ENCODE measurements at regions not wholly inside any gene's neighbourhood (a gene's known extent, or its start where the extent isn't known, plus 50 kb on each side); places are given as distances from the start of the nearest gene placed in this dataset.

DNA sequence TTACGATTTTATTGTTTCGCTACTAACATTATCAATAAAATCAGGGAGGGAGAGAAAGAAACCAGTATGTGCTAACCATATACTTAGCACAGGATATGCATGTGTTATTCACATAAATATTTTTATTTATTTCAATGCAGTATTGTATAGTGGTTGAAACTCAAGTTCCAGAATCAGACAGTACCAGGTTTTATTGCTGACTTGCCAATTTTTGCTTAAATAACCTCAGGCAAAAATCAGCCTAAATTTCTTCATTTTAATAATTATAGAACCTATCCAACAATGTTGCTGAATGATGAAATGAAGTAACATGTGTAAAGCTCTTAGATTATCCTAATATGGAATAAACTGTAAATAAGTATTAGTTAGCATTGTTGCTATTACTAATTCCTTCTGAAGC, 61.4 kb upstream of the LRRC7 start:
- 89 to 94% (median 92%) methylated on average over 2 of the region's 2 CpGs for WGBS, 3 donors
- no peaks in the 10 kb centered on the region for H3K4me1 ChIP-seq (ENCODE audit: insufficient read depth)

DNA sequence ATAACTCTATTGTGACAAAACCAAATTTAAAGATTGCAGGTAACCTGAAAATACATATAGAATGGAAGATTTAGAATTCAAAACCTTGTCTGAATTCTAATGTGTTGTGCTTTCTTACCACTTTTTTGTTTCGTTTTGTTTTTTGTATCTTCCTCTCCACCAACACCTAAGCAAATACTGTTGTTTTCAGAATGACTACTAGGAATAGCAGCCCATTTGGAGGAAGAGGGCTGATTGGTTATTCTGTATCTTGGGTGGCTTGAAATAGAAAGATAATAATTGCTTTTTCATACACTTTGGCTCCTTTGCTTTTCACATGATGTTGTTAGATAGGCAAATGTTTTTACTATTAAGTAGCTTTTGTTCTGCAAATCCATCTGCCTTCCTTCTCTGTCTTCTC, 61.0 kb upstream of the LRRC7 start:
- Histone ChIP-seq H3K4me3 (no peak overlapping the region), H3K9me3 (no peaks in the 10 kb centered on the region), H3K27me3 (no peaks in the 10 kb centered on the region), H3K27ac (no peak overlapping the region), H3K4me1 (ENCODE audit: insufficient read depth) (no peaks in the 10 kb centered on the region), H3K36me3 (no peaks in the 10 kb centered on the region)
- intact Hi-C loops (cut with DNase I): no loop called here
- no peak for DNase-seq
- TF ChIP-seq EP300 (IDR thresholded peaks at IDR 0.05) (no peak), POLR2A (IDR thresholded peaks at IDR 0.05) (no peak)
- TF ChIP-seq, protein P1, sequence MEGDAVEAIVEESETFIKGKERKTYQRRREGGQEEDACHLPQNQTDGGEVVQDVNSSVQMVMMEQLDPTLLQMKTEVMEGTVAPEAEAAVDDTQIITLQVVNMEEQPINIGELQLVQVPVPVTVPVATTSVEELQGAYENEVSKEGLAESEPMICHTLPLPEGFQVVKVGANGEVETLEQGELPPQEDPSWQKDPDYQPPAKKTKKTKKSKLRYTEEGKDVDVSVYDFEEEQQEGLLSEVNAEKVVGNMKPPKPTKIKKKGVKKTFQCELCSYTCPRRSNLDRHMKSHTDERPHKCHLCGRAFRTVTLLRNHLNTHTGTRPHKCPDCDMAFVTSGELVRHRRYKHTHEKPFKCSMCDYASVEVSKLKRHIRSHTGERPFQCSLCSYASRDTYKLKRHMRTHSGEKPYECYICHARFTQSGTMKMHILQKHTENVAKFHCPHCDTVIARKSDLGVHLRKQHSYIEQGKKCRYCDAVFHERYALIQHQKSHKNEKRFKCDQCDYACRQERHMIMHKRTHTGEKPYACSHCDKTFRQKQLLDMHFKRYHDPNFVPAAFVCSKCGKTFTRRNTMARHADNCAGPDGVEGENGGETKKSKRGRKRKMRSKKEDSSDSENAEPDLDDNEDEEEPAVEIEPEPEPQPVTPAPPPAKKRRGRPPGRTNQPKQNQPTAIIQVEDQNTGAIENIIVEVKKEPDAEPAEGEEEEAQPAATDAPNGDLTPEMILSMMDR (IDR thresholded peaks at IDR 0.05): no peak
- WGBS, 3 donors: 27 to 53% (median 42%) methylated on average over 1 of the region's 1 CpG

More for the DNA sequence above, 61.4 kb upstream of the LRRC7 start:
- no peak for DNase-seq
- Histone ChIP-seq H3K9me3 (no peaks in the 10 kb centered on the region), H3K4me3 (no peak overlapping the region), H3K36me3 (no peaks in the 10 kb centered on the region), H3K27ac (no peak overlapping the region), H3K27me3 (no peaks in the 10 kb centered on the region)
- intact Hi-C loops (cut with DNase I): no loop called here
- TF ChIP-seq POLR2A (IDR thresholded peaks at IDR 0.05) (no peak), EP300 (IDR thresholded peaks at IDR 0.05) (no peak)
- TF ChIP-seq, protein P1 (IDR thresholded peaks at IDR 0.05): no peak

DNA sequence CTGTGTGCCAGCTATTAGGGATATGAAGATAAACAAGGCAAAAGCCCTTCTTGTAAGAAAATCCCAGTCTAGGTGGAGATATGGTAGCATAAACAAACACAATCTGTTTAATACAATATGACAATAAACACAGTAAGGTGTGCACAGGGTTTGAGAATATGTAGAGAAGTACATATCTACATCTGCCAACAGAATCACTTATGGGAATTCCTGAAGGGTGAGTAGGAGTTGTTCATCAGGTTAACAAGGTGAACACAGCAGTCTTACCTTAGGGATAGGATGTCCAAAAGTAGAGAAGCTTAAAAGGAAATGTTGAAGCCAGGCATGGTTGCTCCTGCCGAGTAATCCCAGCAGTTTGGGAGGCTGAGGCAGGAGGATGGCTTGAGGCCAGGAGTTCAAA, 57.7 kb upstream of the LRRC7 start:
- no peak for DNase-seq
- Histone ChIP-seq H3K9me3 (no peaks in the 10 kb centered on the region), H3K4me1 (ENCODE audit: insufficient read depth) (no peaks in the 10 kb centered on the region), H3K27me3 (no peaks in the 10 kb centered on the region), H3K27ac (no peak overlapping the region), H3K36me3 (no peaks in the 10 kb centered on the region), H3K4me3 (no peak overlapping the region)
- 88 to 94% (median 89%) methylated on average over 1 of the region's 1 CpG for WGBS, 3 donors
- intact Hi-C loops (cut with DNase I): no loop called here
- TF ChIP-seq POLR2A (IDR thresholded peaks at IDR 0.05) (no peak), EP300 (IDR thresholded peaks at IDR 0.05) (no peak)
- TF ChIP-seq, protein P1 (IDR thresholded peaks at IDR 0.05): no peak

DNA sequence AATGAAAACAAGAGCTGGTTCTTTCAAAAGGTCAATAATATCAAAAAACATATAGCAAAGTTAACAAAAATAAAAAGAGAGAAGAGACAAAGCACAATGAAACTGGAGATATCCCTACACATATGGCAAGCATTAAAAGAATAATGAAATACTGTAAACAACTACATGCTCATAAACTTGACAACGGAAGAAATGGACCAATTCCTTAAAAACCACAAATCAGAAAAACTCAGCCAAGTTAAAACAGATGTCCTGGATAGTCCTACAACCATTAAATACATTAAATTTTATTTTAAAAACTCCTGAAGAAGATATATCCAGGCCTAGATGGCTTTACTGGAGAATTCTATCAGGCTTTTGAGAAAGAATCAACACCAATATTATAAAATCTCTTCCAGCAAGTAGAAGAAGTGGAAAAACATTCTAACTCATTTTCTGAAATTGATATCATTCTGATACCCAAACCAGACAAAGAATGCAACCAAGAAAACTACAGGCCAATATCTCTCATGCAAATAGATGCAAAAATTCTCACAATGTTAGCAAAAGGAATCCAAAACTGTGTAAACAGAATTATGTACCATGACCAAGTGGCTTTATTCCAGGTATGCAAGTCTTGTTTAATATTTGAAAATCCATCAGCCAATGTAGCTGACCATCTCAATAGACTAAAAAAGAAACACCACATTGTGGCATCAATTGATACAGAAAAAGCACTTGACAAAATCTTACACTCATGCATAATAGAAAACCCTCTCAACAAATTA, 56.1 kb upstream of the LRRC7 start:
- H3K27ac ChIP-seq: no peak overlapping the region
- H3K4me1 ChIP-seq (ENCODE audit: insufficient read depth): no peaks in the 10 kb centered on the region
- H3K36me3 ChIP-seq: no peaks in the 10 kb centered on the region
- TF ChIP-seq, protein P1 (IDR thresholded peaks at IDR 0.05): no peak
- TF ChIP-seq EP300 (IDR thresholded peaks at IDR 0.05): no peak
- no peak for TF ChIP-seq POLR2A (IDR thresholded peaks at IDR 0.05)
- no peaks in the 10 kb centered on the region for H3K9me3 ChIP-seq
- H3K27me3 ChIP-seq: no peaks in the 10 kb centered on the region
- DNase-seq: no peak
- 29 to 33% (median 31%) methylated on average over 1 of the region's 1 CpG for WGBS, 3 donors
- no peak overlapping the region for H3K4me3 ChIP-seq
- intact Hi-C loops (cut with DNase I): no loop called here
